Mesendoderm (in vitro differentiated cells): ENCODE measurements at regions not wholly inside any gene's neighbourhood (a gene's known extent, or its start where the extent isn't known, plus 50 kb on each side); places are given as distances from the start of the nearest gene placed in this dataset.

ENCODE experiments used
- DNase-seq: peaks from one replicate; pipeline ENCODE4 v3.0.0; 2013
- H2AK5ac ChIP-seq: 2 replicates; pipeline ENCODE4 v1.6.1; 2013; ENCODE audit warnings: low read length, inconsistent platforms
- H2BK120ac ChIP-seq: 2 replicates; pipeline ENCODE4 v1.6.1; 2013; ENCODE audit warnings: low read depth, mild to moderate bottlenecking, low read length, moderate library complexity, mixed read lengths
- H2BK15ac ChIP-seq: replicated peaks from 2 replicates; pipeline ENCODE4 v1.6.1; 2013; ENCODE audit warnings: low read depth, mild to moderate bottlenecking, moderate library complexity
- H2BK5ac ChIP-seq: 2 replicates; pipeline ENCODE4 v1.6.1; 2013; ENCODE audit warnings: low read length, inconsistent platforms
- H3K18ac ChIP-seq: 2 replicates; pipeline ENCODE4 v1.6.1; 2013; ENCODE audit warnings: mild to moderate bottlenecking, low read length, mixed read lengths
- H3K23ac ChIP-seq: one replicate; pipeline ENCODE4 v1.6.1; 2013; ENCODE audit warnings: low read length
- H3K27ac ChIP-seq: 2 replicates; pipeline ENCODE4 v1.5.1; 2013; ENCODE audit warnings: low read depth, mild to moderate bottlenecking, inconsistent platforms, low read length, moderate library complexity
- H3K27me3 ChIP-seq: 2 replicates; pipeline ENCODE4 v1.6.1; 2013; ENCODE audit warnings: low read length, control low read depth, mild to moderate bottlenecking, inconsistent platforms; ENCODE audit not compliant: insufficient read depth, poor library complexity
- H3K36me3 ChIP-seq: 2 replicates; pipeline ENCODE4 v1.6.1; 2013; ENCODE audit warnings: low read length, inconsistent platforms; ENCODE audit not compliant: control insufficient read depth, insufficient read depth
- H3K4ac ChIP-seq: one replicate; pipeline ENCODE4 v1.6.1; 2013; ENCODE audit warnings: low read depth, mild to moderate bottlenecking, low read length, moderate library complexity
- H3K4me1 ChIP-seq: 2 replicates; pipeline ENCODE4 v1.6.1; 2013; ENCODE audit warnings: low read depth, low read length, inconsistent platforms; ENCODE audit not compliant: control insufficient read depth
- H3K4me2 ChIP-seq: 2 replicates; pipeline ENCODE4 v1.6.1; 2013; ENCODE audit warnings: low read length
- H3K4me3 ChIP-seq: 2 replicates; pipeline ENCODE4 v1.5.1; 2013; ENCODE audit warnings: mild to moderate bottlenecking, low read length
- H3K56ac ChIP-seq: one replicate; pipeline ENCODE4 v1.6.1; 2013; ENCODE audit warnings: low read length
- H3K79me1 ChIP-seq: 2 replicates; pipeline ENCODE4 v1.6.1; 2013; ENCODE audit warnings: low read length, inconsistent platforms
- H3K79me2 ChIP-seq: 2 replicates; pipeline ENCODE4 v1.6.1; 2013; ENCODE audit warnings: mild to moderate bottlenecking, low read length; ENCODE audit not compliant: control insufficient read depth, insufficient read depth
- H3K9ac ChIP-seq: 2 replicates; pipeline ENCODE4 v1.6.1; 2013; ENCODE audit warnings: low read length, inconsistent platforms
- H4K5ac ChIP-seq: one replicate; pipeline ENCODE4 v1.6.1; 2013; ENCODE audit warnings: low read length
- H4K8ac ChIP-seq: one replicate; pipeline ENCODE4 v1.6.1; 2013; ENCODE audit warnings: low read depth, mild to moderate bottlenecking, control low read depth, low read length, moderate library complexity
- whole genome bisulfite sequencing: extraction: QIAGEN DNeasy Blood & Tissue Kit; methylation state at CpG from one replicate; pipeline ENCODE4 v1.1.7; 2013; ENCODE audit warnings: low lambda C conversion rate, missing lambda C conversion rate; ENCODE audit not compliant: insufficient coverage; ENCODE audit errors: extremely low coverage; 5-methylcytosine and 5-hydroxymethylcytosine counted together

GRCh38 chr2:37826611-37827010 is 98.5 kb upstream of the RMDN2 start:
- no peak overlapping the region for H2BK5ac ChIP-seq
- no peak overlapping the region for H2BK15ac ChIP-seq
- H3K79me2 ChIP-seq: no peaks in the 10 kb centered on the region
- no peaks in the 10 kb centered on the region for H3K79me1 ChIP-seq
- no peak overlapping the region for H3K4ac ChIP-seq
- no peak overlapping the region for H2AK5ac ChIP-seq
- H4K5ac ChIP-seq: no peak overlapping the region
- no peaks in the 10 kb centered on the region for H3K27me3 ChIP-seq
- no peak overlapping the region for H3K18ac ChIP-seq
- H3K4me1 ChIP-seq: peaks cover 6% of the 10 kb centered on the region
- no peak overlapping the region for H3K4me2 ChIP-seq
- no peak overlapping the region for H3K9ac ChIP-seq
- H2BK120ac ChIP-seq: no peak overlapping the region
- no peak overlapping the region for H3K23ac ChIP-seq
- no peak overlapping the region for H3K56ac ChIP-seq
- no peak for DNase-seq
- no peak overlapping the region for H4K8ac ChIP-seq
- H3K4me3 ChIP-seq: no peak overlapping the region
- no CpG with 5 or more reads among the region's 4 CpGs for WGBS
- H3K36me3 ChIP-seq: no peaks in the 10 kb centered on the region
- no peak overlapping the region for H3K27ac ChIP-seq

DNA sequence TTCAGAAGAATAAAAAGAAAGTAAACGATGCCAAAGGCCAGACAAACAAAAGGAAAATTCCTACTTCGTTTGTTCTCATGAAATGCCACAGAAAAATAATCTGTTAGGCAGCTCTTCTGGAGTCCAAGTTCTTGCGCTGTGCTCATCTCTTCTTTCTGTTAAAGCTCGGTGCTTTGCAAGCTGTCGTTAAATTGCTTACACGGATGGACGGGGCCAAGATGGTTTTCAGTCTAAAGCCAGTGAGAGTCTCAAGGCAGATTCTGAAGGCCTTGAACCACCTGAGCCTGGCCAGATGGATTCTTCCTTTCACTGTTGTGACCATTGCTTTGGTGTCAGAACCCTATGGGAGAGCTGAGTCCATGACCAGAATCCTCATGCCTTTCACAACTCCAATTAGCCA is 97.6 kb upstream of the RMDN2 start:
- Histone ChIP-seq H4K8ac (no peak overlapping the region), H3K36me3 (no peaks in the 10 kb centered on the region), H2BK15ac (no peak overlapping the region), H4K5ac (no peak overlapping the region), H3K79me2 (no peaks in the 10 kb centered on the region), H3K9ac (no peak overlapping the region), H3K4me2 (no peak overlapping the region), H3K18ac (no peak overlapping the region), H2BK5ac (no peak overlapping the region), H3K4ac (no peak overlapping the region), H3K79me1 (no peaks in the 10 kb centered on the region), H3K56ac (no peak overlapping the region), H3K4me3 (no peak overlapping the region), H3K27ac (no peak overlapping the region), H3K27me3 (no peaks in the 10 kb centered on the region), H3K23ac (no peak overlapping the region), H2AK5ac (no peak overlapping the region), H2BK120ac (no peak overlapping the region), H3K4me1 (peaks cover 6% of the 10 kb centered on the region)
- DNase-seq: no peak
- WGBS: no CpG with 5 or more reads among the region's 7 CpGs

DNA sequence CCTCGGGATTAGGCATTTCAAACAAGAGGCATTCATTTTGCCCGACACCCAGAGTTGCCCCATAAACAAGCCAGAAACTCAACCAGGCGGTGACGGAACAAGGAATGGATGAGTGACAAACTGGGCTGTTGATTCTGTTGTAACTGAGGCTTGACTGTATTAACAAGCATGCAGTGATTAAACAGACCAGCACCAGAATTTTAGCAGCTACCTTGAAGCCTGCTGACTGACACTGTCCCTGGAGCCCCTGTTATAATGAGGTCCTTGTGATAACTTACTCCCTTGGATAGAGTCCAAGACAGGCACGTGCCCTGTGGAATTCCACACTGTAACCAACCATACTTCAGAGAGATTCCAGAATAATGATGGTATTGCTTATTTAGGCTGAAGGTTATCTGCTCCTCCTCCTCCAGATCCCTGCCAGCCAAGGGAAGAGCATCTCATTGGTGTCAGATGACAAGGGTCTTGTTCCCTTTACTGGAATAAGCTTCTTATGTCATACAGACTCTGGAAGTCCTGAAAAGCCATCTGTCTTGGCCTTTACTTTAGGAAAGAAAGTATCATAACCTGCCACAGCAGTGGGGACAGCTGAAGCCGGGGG is 97.1 kb upstream of the RMDN2 start:
- Histone ChIP-seq H3K18ac (no peak overlapping the region), H3K4ac (no peak overlapping the region), H3K27me3 (no peaks in the 10 kb centered on the region), H4K5ac (no peak overlapping the region), H3K36me3 (no peaks in the 10 kb centered on the region), H2BK5ac (no peak overlapping the region), H3K4me1 (peaks cover 6% of the 10 kb centered on the region), H3K79me1 (no peaks in the 10 kb centered on the region), H2BK15ac (no peak overlapping the region), H3K79me2 (no peaks in the 10 kb centered on the region), H3K9ac (no peak overlapping the region), H3K56ac (no peak overlapping the region), H3K4me2 (no peak overlapping the region), H2AK5ac (no peak overlapping the region), H3K4me3 (no peak overlapping the region), H4K8ac (no peak overlapping the region), H2BK120ac (no peak overlapping the region), H3K27ac (no peak overlapping the region), H3K23ac (no peak overlapping the region)
- DNase-seq: peak; percentile 43
- no CpG with 5 or more reads among the region's 6 CpGs for WGBS

DNA sequence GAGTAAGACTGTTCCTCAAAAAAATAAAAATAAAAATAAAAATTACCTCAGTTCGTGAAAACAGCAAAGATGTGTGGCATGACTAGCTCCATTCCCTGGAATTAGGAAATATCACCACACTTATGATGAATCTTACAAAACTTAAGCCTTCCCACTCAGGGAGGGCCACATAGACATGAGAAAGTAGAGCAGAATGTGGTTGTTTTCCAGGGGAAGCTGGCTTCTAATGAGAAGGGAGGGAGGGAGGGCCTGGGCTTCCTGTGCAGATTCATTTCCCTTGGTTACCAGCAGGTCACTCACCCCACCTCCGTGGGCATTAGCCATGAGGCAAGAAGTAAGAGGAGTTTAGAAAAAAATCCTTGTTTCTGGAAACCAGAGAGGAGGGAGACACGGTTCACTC is 95.9 kb upstream of the RMDN2 start:
- Histone ChIP-seq H3K4ac (no peak overlapping the region), H2BK5ac (no peak overlapping the region), H3K9ac (no peak overlapping the region), H3K4me3 (no peak overlapping the region), H3K27me3 (no peaks in the 10 kb centered on the region), H4K8ac (no peak overlapping the region), H3K36me3 (no peaks in the 10 kb centered on the region), H3K79me1 (no peaks in the 10 kb centered on the region), H3K18ac (no peak overlapping the region), H3K27ac (no peak overlapping the region), H3K4me1 (peaks cover 6% of the 10 kb centered on the region), H3K79me2 (no peaks in the 10 kb centered on the region), H2BK120ac (no peak overlapping the region), H2BK15ac (no peak overlapping the region), H3K56ac (no peak overlapping the region), H4K5ac (no peak overlapping the region), H2AK5ac (no peak overlapping the region), H3K4me2 (no peak overlapping the region), H3K23ac (no peak overlapping the region)
- peak; percentile 45 for DNase-seq
- no CpG with 5 or more reads among the region's 3 CpGs for WGBS

DNA sequence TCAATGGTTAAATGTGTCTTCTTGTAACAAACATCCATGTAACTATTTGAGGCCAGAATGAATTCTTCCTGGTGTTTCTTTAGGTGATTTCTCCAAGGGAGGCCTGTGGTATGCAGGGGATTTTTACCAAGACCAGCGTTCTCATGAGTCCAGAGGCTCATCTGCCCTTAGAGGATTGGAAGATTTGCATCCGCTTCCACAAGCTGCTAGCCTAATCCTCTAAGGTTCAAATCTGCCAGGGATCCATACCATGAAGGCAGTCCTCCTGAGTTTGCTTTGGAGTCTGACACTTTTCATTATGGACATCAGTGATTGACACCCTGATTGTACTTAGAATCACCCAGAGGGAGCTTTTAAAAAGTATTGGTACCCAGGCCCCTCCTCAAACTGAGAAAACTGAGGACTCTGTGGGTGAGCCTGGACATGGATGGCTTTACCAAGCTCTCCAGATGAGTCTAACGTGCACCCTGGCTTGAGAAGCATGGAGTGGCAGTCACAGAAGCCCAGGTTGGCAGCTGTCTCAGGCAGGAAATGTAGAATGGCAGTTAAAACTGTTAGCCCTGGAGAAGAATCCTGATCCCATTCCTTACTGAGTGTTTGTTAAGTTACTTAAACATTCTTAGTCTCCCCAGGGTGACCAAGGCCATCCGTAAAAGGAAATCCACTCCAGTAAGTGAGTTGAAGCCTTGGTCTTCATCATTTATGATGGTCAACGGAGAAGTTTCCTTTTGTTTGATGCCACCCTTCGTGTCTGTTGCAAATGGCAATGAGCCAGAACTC is 95.3 kb upstream of the RMDN2 start:
- no peak overlapping the region for H3K4ac ChIP-seq
- peaks cover 6% of the 10 kb centered on the region for H3K4me1 ChIP-seq
- H3K4me2 ChIP-seq: no peak overlapping the region
- H3K4me3 ChIP-seq: no peak overlapping the region
- no CpG with 5 or more reads among the region's 6 CpGs for WGBS
- H3K79me2 ChIP-seq: no peaks in the 10 kb centered on the region
- no peak overlapping the region for H3K23ac ChIP-seq
- H4K5ac ChIP-seq: no peak overlapping the region
- no peak overlapping the region for H2AK5ac ChIP-seq
- H3K79me1 ChIP-seq: no peaks in the 10 kb centered on the region
- no peak overlapping the region for H3K56ac ChIP-seq
- H3K9ac ChIP-seq: no peak overlapping the region
- no peak overlapping the region for H2BK15ac ChIP-seq
- H3K27me3 ChIP-seq: no peaks in the 10 kb centered on the region
- no peak overlapping the region for H4K8ac ChIP-seq
- no peaks in the 10 kb centered on the region for H3K36me3 ChIP-seq
- no peak overlapping the region for H3K18ac ChIP-seq
- no peak overlapping the region for H2BK120ac ChIP-seq
- DNase-seq: no peak
- no peak overlapping the region for H3K27ac ChIP-seq
- H2BK5ac ChIP-seq: no peak overlapping the region
